Osteocyte (in vitro differentiated cells): ENCODE measurements at regions not wholly inside any gene's neighbourhood (a gene's known extent, or its start where the extent isn't known, plus 50 kb on each side); places are given as distances from the start of the nearest gene placed in this dataset.

Experiments
- DNase-seq: peaks from one replicate; pipeline ENCODE4 v3.0.0; 2021; ENCODE audit warnings: mixed read lengths; ENCODE audit not compliant: unreplicated experiment; ENCODE audit errors: extremely low spot score
- H3K27ac Mint-ChIP-seq: one replicate; pipeline ENCODE4 v1.8.0; 2021; ENCODE audit warnings: mild to moderate bottlenecking, mixed read lengths; ENCODE audit not compliant: unreplicated experiment
- H3K27me3 Mint-ChIP-seq: one replicate; pipeline ENCODE4 v1.8.0; 2021; ENCODE audit warnings: mixed read lengths; ENCODE audit not compliant: unreplicated experiment
- H3K36me3 Mint-ChIP-seq: one replicate; pipeline ENCODE4 v1.8.0; 2021; ENCODE audit warnings: mixed read lengths; ENCODE audit not compliant: unreplicated experiment
- H3K4me1 Mint-ChIP-seq: one replicate; pipeline ENCODE4 v1.8.0; 2021; ENCODE audit warnings: mixed read lengths; ENCODE audit not compliant: unreplicated experiment
- H3K4me3 Mint-ChIP-seq: one replicate; pipeline ENCODE4 v1.8.0; 2021; ENCODE audit warnings: mild to moderate bottlenecking, moderate library complexity, mixed read lengths; ENCODE audit not compliant: unreplicated experiment
- H3K9me3 Mint-ChIP-seq: one replicate; pipeline ENCODE4 v1.8.0; 2021; ENCODE audit warnings: mixed read lengths; ENCODE audit not compliant: unreplicated experiment
- TF ChIP-seq, protein P1 (sequence below): fragments of 200-600 bp; sonication (generic); IDR thresholded peaks from 2 replicates; pipeline ENCODE4 v1.5.0; 2021; ENCODE audit warnings: antibody characterized with exemption, mild to moderate bottlenecking, moderate library complexity

DNA sequence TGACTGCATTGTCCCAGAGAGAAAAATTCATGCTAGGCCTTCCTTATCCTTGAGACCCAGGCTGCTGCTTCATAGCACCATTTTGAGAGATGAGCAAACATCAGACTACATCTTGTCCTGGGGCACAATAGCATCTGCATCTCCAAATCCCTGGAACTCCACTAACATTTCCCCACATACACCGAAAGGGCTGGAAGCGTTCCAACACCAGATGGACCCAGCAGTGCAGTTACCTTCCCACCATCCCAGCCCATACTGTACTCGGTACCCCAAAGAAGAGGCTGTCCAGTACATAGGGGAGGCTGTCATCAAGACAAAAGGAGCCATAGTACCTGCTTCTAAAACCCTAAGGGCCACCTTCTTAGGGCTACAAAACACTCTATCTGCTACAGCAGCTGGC lies 547.2 kb upstream of the CHORDC1 start:
- Mint-ChIP-seq H3K27me3 (peaks cover 3% of the 10 kb centered on the region), H3K9me3 (no peaks in the 10 kb centered on the region), H3K4me1 (no peaks in the 10 kb centered on the region), H3K36me3 (no peaks in the 10 kb centered on the region), H3K27ac (no peak overlapping the region), H3K4me3 (no peak overlapping the region)
- TF ChIP-seq, protein P1, sequence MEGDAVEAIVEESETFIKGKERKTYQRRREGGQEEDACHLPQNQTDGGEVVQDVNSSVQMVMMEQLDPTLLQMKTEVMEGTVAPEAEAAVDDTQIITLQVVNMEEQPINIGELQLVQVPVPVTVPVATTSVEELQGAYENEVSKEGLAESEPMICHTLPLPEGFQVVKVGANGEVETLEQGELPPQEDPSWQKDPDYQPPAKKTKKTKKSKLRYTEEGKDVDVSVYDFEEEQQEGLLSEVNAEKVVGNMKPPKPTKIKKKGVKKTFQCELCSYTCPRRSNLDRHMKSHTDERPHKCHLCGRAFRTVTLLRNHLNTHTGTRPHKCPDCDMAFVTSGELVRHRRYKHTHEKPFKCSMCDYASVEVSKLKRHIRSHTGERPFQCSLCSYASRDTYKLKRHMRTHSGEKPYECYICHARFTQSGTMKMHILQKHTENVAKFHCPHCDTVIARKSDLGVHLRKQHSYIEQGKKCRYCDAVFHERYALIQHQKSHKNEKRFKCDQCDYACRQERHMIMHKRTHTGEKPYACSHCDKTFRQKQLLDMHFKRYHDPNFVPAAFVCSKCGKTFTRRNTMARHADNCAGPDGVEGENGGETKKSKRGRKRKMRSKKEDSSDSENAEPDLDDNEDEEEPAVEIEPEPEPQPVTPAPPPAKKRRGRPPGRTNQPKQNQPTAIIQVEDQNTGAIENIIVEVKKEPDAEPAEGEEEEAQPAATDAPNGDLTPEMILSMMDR, result no peak
- DNase-seq, result no peak

DNA sequence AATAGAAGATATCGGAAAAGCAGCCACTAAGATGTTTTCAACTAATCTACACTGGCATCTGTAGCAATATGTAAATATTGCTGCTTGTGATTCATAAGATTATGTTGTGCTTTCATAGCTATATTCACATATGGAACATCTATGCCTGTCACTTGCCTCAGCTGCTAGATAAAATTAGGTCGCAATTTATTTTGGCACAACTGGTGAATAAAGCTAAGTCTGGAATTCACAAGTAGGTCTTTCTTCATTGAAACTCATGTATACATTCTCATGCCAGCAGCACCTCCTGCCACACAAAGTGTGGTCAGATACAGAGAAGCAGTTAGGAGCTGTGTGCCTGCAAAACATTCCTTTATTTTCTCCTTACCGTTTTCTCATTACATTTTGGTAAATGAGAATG lies 543.3 kb upstream of the CHORDC1 start:
- DNase-seq, result no peak

DNA sequence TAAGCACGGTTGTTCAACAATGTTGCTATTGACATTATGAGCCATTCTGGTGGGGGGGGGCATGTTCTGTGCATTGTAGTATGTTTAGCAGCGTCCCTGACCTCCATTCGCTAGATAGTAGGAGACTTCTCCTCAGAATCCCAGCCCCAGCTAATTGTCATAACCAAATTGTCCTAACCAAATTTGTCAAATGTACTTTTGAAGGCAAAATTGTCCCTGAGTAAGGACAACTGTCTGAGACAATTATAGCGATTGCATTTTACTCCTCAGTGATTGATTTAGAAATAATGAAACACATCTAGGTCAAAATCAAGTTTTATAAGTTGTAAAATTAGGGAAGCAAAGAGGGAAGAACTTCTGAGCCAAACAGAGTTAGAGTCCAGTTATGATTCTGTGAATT lies 541.8 kb upstream of the CHORDC1 start:
- TF ChIP-seq, protein P1, result no peak
- Mint-ChIP-seq H3K36me3 (no peaks in the 10 kb centered on the region), H3K9me3 (no peaks in the 10 kb centered on the region), H3K27ac (no peak overlapping the region), H3K4me3 (no peak overlapping the region), H3K27me3 (peaks cover 9% of the 10 kb centered on the region), H3K4me1 (no peaks in the 10 kb centered on the region)
- DNase-seq, result no peak

More for the DNA sequence above, 543.3 kb upstream of the CHORDC1 start:
- Mint-ChIP-seq H3K9me3 (no peaks in the 10 kb centered on the region), H3K27ac (no peak overlapping the region), H3K27me3 (peaks cover 5% of the 10 kb centered on the region), H3K4me3 (no peak overlapping the region), H3K36me3 (no peaks in the 10 kb centered on the region), H3K4me1 (no peaks in the 10 kb centered on the region)
- TF ChIP-seq, protein P1, result no peak

DNA sequence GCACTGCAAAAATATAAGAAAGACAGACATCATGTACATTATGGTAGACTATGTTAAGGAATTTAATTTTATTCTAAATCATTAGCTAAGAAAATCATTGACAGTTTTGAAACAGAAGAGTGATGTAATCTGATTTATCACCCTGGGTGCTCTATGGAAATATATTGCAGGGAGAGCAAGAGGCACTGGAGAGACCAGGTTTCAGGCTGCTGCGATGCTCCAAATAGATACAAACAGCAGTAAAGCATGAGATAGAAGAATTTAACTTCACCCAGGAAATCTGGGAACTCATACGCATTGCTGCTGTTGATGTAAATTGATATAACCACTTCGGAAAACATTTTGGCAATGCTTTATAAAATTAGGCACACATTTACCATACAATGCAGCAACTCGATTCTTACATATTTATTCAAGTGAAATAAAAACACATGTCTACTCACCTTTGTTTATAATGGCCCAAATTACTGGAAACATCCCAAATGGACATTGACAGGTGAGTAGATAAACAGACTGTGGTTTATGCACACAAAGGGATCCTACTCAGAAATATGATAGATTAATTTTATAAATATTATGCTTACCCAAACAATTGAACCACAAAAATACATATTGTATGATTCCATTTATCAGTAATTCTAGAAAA lies 535.1 kb upstream of the CHORDC1 start:
- no peaks in the 10 kb centered on the region for H3K36me3 Mint-ChIP-seq
- H3K27ac Mint-ChIP-seq, result no peak overlapping the region
- no peaks in the 10 kb centered on the region for H3K4me1 Mint-ChIP-seq
- no peak for DNase-seq
- peaks cover 11% of the 10 kb centered on the region for H3K27me3 Mint-ChIP-seq
- no peaks in the 10 kb centered on the region for H3K9me3 Mint-ChIP-seq
- H3K4me3 Mint-ChIP-seq, result no peak overlapping the region
- TF ChIP-seq, protein P1, result no peak

DNA sequence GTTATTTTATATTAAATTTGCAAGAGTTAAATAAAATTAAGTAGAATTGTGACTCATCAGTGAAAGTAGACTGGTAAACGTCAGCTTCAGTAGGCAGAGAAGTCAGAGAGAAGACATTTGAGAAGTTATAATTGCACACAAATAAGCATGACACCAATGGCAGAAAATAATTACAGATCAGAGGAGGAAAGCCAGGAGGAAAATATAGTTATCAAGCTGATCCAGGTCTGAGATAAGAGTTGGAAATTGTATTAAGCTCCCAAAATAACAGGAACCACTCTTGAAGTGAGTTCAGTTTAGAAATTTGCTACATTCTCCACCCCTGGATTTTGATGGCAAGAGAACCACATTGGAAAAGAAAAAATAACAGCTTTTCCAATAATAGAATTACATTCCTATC lies 533.8 kb upstream of the CHORDC1 start:
- no peaks in the 10 kb centered on the region for H3K4me1 Mint-ChIP-seq
- H3K27me3 Mint-ChIP-seq, result peaks cover 14% of the 10 kb centered on the region
- no peaks in the 10 kb centered on the region for H3K9me3 Mint-ChIP-seq
- no peaks in the 10 kb centered on the region for H3K36me3 Mint-ChIP-seq
- H3K27ac Mint-ChIP-seq, result no peak overlapping the region
- no peak for DNase-seq
- TF ChIP-seq, protein P1, result no peak
- no peak overlapping the region for H3K4me3 Mint-ChIP-seq
